Uterus (tissue), 3 donors: ENCODE measurements at regions not wholly inside any gene's neighbourhood (a gene's known extent, or its start where the extent isn't known, plus 50 kb on each side); places are given as distances from the start of the nearest gene placed in this dataset.
"Not testable (repeated sequence)": the region's sequence is repeated elsewhere in the genome, so short reads cannot be mapped to it uniquely, and the experiment has no call there.

ENCODE experiments used
- DNase-seq, 2 donors: peaks; one replicate each; pipeline ENCODE4 v3.0.0-alpha.2; 2019 to 2020
- H3K27ac ChIP-seq, 2 donors: fragments of 200-600 bp; sonication (generic); 1 replicate in 1 of 2; 2 replicates in 1 of 2; pipeline ENCODE4 v1.5.1; 2016 to 2018
- H3K27me3 ChIP-seq, 2 donors: fragments of 200-600 bp; sonication (generic); one replicate each; pipeline ENCODE4 v1.5.1; 2018 to 2019; ENCODE audit warnings: control low read depth in 1 of 2
- H3K36me3 ChIP-seq, 2 donors: fragments of 200-600 bp; sonication (generic); one replicate each; pipeline ENCODE4 v1.5.1; 2019; ENCODE audit warnings: control low read depth in 1 of 2
- H3K4me1 ChIP-seq, 2 donors: fragments of 200-600 bp; sonication (generic); one replicate each; pipeline ENCODE4 v1.5.1; 2018 to 2019; ENCODE audit warnings: control low read depth in 1 of 2
- H3K4me3 ChIP-seq, 2 donors: fragments of 200-600 bp; sonication (generic); 1 replicate in 1 of 2; 2 replicates in 1 of 2; pipeline ENCODE4 v1.5.1; 2018 to 2019; ENCODE audit warnings: mild to moderate bottlenecking in 1 of 2
- H3K9me3 ChIP-seq, 2 donors: fragments of 200-600 bp; sonication (generic); one replicate each; pipeline ENCODE4 v1.5.1; 2019; ENCODE audit warnings: control low read depth in 1 of 2
- POLR2A ChIP-seq, 2 donors: fragments of 450-650 bp; IDR thresholded peaks; one replicate each; pipeline ENCODE4 v1.6.1; 2016; ENCODE audit warnings: antibody characterized with exemption in 2 of 2, mild to moderate bottlenecking in 1 of 2, moderate library complexity in 1 of 2
- intact Hi-C: fragments of 100-400 bp; cut with DNase I; formaldehyde crosslinking; loops from one replicate; pipeline ENCODE4 v1.15.1; 2023; ENCODE audit warnings: low total_unique reads
- TF ChIP-seq, protein P1 (sequence below), 4 experiments: fragments of 200-600 bp in 2 of 4; fragments of 450-650 bp in 2 of 4; sonication (generic) in 2 of 4; IDR thresholded peaks; one replicate each; pipeline ENCODE4 v1.5.1; 2016 to 2019; ENCODE audit warnings: antibody characterized with exemption in 4 of 4, mild to moderate bottlenecking in 2 of 4, moderate library complexity in 1 of 4
- donor health status: DM: yes; HTN: yes; CAD: no.

DNA sequence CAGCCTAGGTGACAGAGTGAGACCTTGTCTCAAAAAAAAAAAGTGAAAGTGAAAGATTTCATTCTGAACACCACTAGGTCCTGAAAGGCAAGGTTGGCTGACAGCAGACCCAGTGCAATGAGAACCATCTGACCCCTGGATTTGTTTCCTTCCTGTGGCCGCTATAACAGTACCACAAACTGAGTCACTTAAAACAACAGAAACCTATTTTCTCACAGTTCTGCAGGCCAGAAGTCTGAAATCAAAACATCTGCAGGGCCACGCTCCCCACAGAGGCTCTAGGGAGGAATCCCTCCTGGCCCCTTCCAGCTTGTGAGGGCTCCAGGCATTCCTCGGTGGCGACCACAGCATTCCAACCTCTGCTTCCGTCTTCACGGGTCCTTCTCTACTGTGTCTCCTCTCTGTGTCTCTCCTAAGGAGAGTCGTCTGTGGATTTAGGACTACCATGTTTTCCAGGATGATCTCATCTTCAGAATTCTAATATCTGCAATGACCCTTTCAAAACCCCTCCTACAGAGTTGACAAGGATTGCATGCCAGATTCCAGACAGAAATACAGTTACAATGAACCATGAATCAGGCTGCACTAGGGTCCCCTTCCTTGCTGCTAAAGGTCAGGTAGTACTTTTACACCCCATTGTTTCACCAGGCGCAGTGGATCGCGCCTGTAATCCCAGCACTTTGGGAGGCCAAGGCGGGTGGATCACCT lies 78.0 kb upstream of the ADGRL1 start:
- H3K4me3 ChIP-seq, DNase-seq, H3K36me3 ChIP-seq, H3K9me3 ChIP-seq, H3K4me1 ChIP-seq, intact Hi-C loops, H3K27me3 ChIP-seq: not testable (repeated sequence)
- H3K27ac ChIP-seq, result peak overlapping the region in 1 of 2 donors; percentile 52

DNA sequence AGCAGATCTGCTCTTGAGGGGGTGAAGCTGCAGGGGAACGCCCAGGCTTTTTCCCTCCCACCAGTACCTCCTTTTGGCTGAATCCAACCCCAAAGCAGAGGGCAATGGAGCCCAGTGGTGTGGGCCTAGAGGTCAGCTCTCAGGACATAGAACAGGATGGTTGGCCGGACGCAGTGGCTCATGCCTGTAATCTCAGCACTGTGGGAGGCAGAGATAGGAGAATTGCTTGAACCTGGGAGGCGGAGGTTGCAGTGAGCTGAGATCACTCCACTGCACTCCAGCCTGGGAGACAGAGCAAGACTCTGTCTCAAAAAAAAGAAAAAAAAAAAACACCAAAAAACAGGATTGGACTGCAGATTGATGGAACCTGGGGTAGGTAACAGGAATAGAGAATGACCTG lies 73.3 kb upstream of the ADGRL1 start:
- DNase-seq, H3K36me3 ChIP-seq, H3K9me3 ChIP-seq, H3K4me3 ChIP-seq, H3K27ac ChIP-seq, H3K27me3 ChIP-seq, H3K4me1 ChIP-seq, intact Hi-C loops: not testable (repeated sequence)

DNA sequence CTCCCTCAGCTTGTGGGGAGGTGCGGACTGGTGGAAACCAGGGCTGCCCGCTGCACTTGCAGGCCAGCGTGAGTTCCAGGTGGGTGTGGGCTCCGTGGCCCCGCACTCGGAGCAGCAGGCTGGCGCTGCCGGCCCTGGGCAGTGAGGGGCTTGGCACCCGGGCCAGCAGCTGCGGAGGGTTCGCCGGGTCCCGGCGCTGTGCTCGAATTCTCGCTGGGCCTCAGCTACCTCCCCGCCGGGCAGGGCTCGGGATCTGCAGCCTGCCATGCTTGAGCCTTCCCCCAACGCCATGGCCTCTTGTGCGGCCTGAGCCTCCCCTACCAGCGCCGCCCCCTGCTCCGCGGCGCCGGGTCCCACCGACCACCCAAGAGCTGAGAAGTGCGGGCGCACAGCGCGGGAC lies 71.6 kb upstream of the ADGRL1 start:
- TF ChIP-seq, protein P1, sequence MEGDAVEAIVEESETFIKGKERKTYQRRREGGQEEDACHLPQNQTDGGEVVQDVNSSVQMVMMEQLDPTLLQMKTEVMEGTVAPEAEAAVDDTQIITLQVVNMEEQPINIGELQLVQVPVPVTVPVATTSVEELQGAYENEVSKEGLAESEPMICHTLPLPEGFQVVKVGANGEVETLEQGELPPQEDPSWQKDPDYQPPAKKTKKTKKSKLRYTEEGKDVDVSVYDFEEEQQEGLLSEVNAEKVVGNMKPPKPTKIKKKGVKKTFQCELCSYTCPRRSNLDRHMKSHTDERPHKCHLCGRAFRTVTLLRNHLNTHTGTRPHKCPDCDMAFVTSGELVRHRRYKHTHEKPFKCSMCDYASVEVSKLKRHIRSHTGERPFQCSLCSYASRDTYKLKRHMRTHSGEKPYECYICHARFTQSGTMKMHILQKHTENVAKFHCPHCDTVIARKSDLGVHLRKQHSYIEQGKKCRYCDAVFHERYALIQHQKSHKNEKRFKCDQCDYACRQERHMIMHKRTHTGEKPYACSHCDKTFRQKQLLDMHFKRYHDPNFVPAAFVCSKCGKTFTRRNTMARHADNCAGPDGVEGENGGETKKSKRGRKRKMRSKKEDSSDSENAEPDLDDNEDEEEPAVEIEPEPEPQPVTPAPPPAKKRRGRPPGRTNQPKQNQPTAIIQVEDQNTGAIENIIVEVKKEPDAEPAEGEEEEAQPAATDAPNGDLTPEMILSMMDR (IDR thresholded peaks at IDR 0.05), result no peak
- DNase-seq, result no peak
- no peaks in the 10 kb centered on the region for H3K36me3 ChIP-seq
- H3K27ac ChIP-seq, result no peak overlapping the region
- no peaks in the 10 kb centered on the region for H3K27me3 ChIP-seq
- H3K4me1 ChIP-seq, result no peaks in the 10 kb centered on the region
- H3K4me3 ChIP-seq, result no peak overlapping the region
- intact Hi-C loops, result no loop called here
- H3K9me3 ChIP-seq, result no peaks in the 10 kb centered on the region

DNA sequence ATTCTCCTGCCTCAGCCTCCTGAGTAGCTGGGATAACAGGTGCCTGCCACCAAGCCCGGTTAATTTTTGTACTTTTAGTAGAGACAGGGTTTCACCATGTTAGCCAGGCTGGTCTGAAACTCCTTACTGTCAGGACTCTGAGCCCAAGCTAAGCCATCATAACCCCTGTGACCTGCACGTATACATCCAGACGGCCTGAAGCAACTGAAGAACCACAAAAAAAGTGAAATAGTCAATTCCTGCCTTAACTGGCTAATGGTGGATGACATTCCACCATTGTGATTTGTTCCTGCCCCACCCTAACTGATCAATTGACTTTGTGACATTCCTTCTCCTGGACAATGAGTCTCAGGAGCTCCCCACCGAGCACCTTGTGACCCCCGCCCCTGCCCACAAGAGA lies 69.9 kb upstream of the ADGRL1 start:
- intact Hi-C loops, H3K4me3 ChIP-seq, DNase-seq: not testable (repeated sequence)

DNA sequence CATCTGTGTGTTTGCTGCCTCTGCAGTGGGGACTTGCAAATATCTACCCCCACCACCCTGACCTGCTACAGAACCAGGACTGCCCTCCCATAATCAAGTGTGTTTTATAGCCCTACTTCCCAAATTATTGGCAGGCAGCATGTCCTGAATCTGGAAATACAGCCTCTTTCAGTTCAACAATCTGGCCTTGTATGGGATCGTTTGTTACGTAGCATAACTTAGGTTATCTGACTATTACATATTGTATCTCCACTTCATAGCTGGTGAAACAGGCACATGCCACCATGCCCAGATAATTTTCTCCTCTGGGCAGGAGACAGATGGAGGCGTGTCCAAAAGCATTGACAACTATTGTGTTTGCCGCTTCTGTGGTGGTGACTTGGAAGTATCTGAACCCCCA lies 66.7 kb upstream of the ADGRL1 start:
- Histone ChIP-seq H3K4me3 (no peak overlapping the region), H3K27ac (no peak overlapping the region), H3K4me1 (no peaks in the 10 kb centered on the region), H3K36me3 (no peaks in the 10 kb centered on the region), H3K9me3 (no peaks in the 10 kb centered on the region), H3K27me3 (no peaks in the 10 kb centered on the region)
- intact Hi-C loops, result no loop called here
- DNase-seq, result no peak
- TF ChIP-seq POLR2A (IDR thresholded peaks at IDR 0.05), result no peak
- TF ChIP-seq, protein P1 (IDR thresholded peaks at IDR 0.05), result no peak

More for the DNA sequence above, 69.9 kb upstream of the ADGRL1 start:
- H3K4me1 ChIP-seq, H3K9me3 ChIP-seq, H3K27ac ChIP-seq, H3K27me3 ChIP-seq, H3K36me3 ChIP-seq: not testable (repeated sequence)

DNA sequence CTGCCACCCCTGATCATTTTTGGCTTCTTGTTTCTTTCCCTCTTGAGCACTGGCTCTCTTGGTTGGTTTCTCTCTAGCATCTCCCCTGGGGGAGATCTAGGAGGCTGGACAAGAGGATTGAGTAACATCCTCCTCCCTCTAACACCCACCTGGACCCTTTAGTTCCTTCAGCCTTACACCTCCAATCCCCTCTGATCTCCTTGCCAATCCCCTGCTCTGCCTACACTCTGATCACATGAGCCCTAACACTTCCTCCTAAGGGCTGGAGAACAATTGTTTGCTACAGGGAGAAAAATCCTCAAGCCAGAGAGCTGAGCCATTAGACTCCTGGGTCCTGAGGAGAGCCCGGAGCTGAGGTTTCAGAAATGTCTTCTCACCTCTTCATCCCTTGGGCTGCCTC lies 65.9 kb upstream of the ADGRL1 start:
- Histone ChIP-seq H3K9me3 (no peaks in the 10 kb centered on the region), H3K27me3 (no peaks in the 10 kb centered on the region)

DNA sequence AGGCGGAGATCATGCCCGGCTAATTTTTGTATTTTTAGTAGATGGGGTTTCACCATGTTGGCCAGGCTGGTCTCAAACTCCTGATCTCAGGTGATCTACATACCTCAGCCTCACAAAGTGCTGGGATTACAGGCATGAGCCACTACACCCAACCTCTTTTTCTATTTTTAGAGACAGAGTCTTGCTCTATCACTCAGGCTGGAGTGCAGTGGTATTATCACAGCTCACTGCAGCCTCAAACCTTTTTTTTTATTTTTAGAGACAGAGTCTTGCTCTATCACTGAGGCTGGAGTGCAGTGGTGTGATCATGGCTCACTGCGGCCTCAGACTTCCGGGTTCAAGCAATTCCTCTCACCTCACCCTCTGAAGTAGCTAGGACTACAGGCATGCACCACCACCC lies 64.6 kb upstream of the ADGRL1 start:
- H3K27me3 ChIP-seq, H3K36me3 ChIP-seq, DNase-seq, H3K4me1 ChIP-seq, H3K9me3 ChIP-seq, H3K4me3 ChIP-seq, H3K27ac ChIP-seq, intact Hi-C loops: not testable (repeated sequence)

More for the DNA sequence above, 65.9 kb upstream of the ADGRL1 start:
- Histone ChIP-seq H3K4me1 (no peaks in the 10 kb centered on the region), H3K27ac (no peak overlapping the region), H3K4me3 (no peak overlapping the region), H3K36me3 (no peaks in the 10 kb centered on the region)
- no peak for DNase-seq
- intact Hi-C loops, result no loop called here
- no peak for TF ChIP-seq POLR2A (IDR thresholded peaks at IDR 0.05)
- TF ChIP-seq, protein P1 (IDR thresholded peaks at IDR 0.05), result no peak
